ENCODE measurements at regions not wholly inside any gene's neighbourhood (a gene's known extent, or its start where the extent isn't known, plus 50 kb on each side); places are given as distances from the start of the nearest gene placed in this dataset.

DNA sequence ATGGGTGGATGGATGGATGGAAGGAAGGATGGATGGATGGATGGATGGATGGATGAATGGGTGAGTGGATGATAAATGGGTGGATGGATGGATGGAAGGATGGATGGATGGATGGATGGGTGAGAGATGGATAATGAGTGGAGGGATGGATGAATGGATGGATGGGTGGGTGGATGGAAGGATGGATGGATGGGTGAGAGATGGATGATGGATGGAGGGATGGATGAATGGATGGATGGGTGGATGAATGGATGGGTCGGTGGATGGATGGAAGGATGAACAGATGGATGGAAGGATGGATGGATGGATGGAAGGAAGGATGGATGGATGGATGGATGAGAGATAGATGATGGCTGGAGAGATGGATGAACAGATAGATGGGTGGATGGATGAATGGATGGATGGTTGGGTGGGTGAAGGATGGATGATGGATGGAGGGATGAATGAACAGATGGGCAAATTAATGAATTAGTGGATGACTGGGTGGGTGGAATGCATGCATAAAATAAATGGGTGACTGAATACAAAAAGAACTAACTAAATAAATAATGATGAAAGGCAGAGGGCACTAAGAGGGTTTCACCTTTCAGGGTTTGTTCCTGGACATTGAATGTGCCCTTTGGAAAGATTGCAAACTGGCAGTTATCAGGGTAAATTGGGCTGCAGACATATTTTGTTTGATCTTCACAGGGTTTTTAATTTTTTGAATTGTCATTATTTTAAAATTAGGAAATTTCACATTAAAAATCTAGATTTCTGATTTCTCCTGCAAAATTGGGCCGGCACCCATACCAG is 50.9 kb upstream of the PTPN1 start:
- intact Hi-C loops (cut with DNase I; ENCODE audit: low total_unique reads) (no loop called here), in situ Hi-C loops (cut with MboI; ENCODE audit: low pct_ligation_motif_present in 1 of 4, low pct_unique_long_range_greater_than_20kb in 1 of 4, low sequenced_read_pairs in 3 of 4) (loop anchor here in 1 of 4 donors (25.0 kb wide), 1 partner anchor 172 kb away; no protein-coding TSS in a partner anchor)
- Histone ChIP-seq H3K27me3 (no peaks in the 10 kb centered on the region), H3K9me3 (no peaks in the 10 kb centered on the region), H3K4me1 (peaks cover 4 to 17% (median 13%) of the 10 kb centered on the region in 4 donors), H3K27ac (no peak overlapping the region), H3K4me3 (no peak overlapping the region), H3K36me3 (no peaks in the 10 kb centered on the region)
- DNase-seq, result no peak
- no peak for TF ChIP-seq EP300 (IDR thresholded peaks at IDR 0.05; ENCODE audit: low read depth)
- WGBS, 2 donors (ENCODE audit: low coverage in 1 of 2), result 87 to 100% methylated on average over 2 of the region's 2 CpGs

DNA sequence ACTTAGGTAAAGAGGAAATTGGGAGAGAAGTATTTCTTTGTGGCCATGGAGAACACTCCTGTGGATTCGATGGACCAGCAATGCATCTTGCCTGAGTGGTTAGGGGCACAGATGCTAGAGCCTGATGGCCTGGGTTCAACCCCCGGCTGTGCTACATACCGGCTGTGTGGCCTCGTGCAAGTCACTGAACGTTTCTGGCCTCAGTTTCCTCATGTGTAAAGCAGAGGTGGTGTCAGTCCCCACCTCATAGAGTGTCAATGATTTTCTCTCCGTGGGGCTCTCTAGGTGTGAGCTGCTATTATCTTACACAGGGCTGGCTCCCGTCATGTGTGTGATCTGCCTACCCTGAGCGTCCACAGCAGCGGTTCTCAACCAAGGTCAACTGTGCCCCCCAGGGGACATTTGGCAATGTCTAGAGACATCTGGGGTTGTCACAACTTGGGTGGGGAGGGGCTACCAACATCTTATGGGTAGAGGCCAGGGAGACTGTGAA is 50.0 kb upstream of the PTPN1 start:
- Histone ChIP-seq H3K27ac (peak overlapping the region; percentile 58 to 73 (median 66)), H3K9me3 (no peaks in the 10 kb centered on the region), H3K4me3 (no peak overlapping the region), H3K36me3 (no peaks in the 10 kb centered on the region), H3K4me1 (peaks cover 4 to 19% (median 16%) of the 10 kb centered on the region in 4 donors), H3K27me3 (no peaks in the 10 kb centered on the region)
- TF ChIP-seq EP300 (IDR thresholded peaks at IDR 0.05; ENCODE audit: low read depth) (no peak), POLR2AphosphoS5 (IDR thresholded peaks at IDR 0.05) (no peak), POLR2A (IDR thresholded peaks at IDR 0.05) (no peak)
- TF ChIP-seq, protein P1, sequence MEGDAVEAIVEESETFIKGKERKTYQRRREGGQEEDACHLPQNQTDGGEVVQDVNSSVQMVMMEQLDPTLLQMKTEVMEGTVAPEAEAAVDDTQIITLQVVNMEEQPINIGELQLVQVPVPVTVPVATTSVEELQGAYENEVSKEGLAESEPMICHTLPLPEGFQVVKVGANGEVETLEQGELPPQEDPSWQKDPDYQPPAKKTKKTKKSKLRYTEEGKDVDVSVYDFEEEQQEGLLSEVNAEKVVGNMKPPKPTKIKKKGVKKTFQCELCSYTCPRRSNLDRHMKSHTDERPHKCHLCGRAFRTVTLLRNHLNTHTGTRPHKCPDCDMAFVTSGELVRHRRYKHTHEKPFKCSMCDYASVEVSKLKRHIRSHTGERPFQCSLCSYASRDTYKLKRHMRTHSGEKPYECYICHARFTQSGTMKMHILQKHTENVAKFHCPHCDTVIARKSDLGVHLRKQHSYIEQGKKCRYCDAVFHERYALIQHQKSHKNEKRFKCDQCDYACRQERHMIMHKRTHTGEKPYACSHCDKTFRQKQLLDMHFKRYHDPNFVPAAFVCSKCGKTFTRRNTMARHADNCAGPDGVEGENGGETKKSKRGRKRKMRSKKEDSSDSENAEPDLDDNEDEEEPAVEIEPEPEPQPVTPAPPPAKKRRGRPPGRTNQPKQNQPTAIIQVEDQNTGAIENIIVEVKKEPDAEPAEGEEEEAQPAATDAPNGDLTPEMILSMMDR (IDR thresholded peaks at IDR 0.05), result no peak
- no peak for DNase-seq
- 70% methylated on average over 9 of the region's 9 CpGs; no CpG with 5 or more reads in 1 of the 2 donors for WGBS, 2 donors (ENCODE audit: low coverage in 1 of 2)
- in situ Hi-C loops (cut with MboI; ENCODE audit: low pct_ligation_motif_present in 1 of 4, low pct_unique_long_range_greater_than_20kb in 1 of 4, low sequenced_read_pairs in 3 of 4) (loop anchor here (5.0 to 25.0 kb wide), 2 partner anchors 173 to 273 kb away; no protein-coding TSS in a partner anchor), intact Hi-C loops (cut with DNase I; ENCODE audit: low total_unique reads) (loop anchor here (2.0 kb wide), 1 partner anchor 269 kb away; the partner anchor contains the start of gene CEBPB)

Small RNA genes in the stretch of these regions (small RNA-seq; reads per million reads assigned to genes)
- gene RN7SL636P, result 0 to 3.0 (median 0.09) reads per million in 4 donors
